Mesothelial cell of epicardium (in vitro differentiated cells): ENCODE measurements at regions not wholly inside any gene's neighbourhood (a gene's known extent, or its start where the extent isn't known, plus 50 kb on each side); places are given as distances from the start of the nearest gene placed in this dataset.

Experiments used
- DNase-seq, 2 experiments: peaks; one replicate each; pipeline ENCODE4 v3.0.0; 2021; ENCODE audit warnings: low spot score in 2 of 2; ENCODE audit not compliant: unreplicated experiment in 2 of 2
- H3K27ac Mint-ChIP-seq: 2 replicates; pipeline ENCODE4 v1.8.0; 2021; ENCODE audit warnings: mixed read lengths
- H3K27me3 Mint-ChIP-seq: 2 replicates; pipeline ENCODE4 v1.8.0; 2021; ENCODE audit warnings: low read depth, mixed read lengths
- H3K36me3 Mint-ChIP-seq: 2 replicates; pipeline ENCODE4 v1.8.0; 2021; ENCODE audit warnings: mixed read lengths
- H3K4me1 Mint-ChIP-seq: 2 replicates; pipeline ENCODE4 v1.8.0; 2021; ENCODE audit warnings: mixed read lengths
- H3K4me3 Mint-ChIP-seq: 2 replicates; pipeline ENCODE4 v1.8.0; 2021; ENCODE audit warnings: mild to moderate bottlenecking, moderate library complexity, mixed read lengths
- H3K9me3 Mint-ChIP-seq: 2 replicates; pipeline ENCODE4 v1.8.0; 2021; ENCODE audit warnings: mixed read lengths
- TF ChIP-seq, protein P1 (sequence below): fragments of 200-600 bp; sonication (generic); IDR thresholded peaks from one replicate; pipeline ENCODE4 v1.5.0; 2021; ENCODE audit warnings: antibody characterized with exemption; ENCODE audit not compliant: unreplicated experiment

DNA sequence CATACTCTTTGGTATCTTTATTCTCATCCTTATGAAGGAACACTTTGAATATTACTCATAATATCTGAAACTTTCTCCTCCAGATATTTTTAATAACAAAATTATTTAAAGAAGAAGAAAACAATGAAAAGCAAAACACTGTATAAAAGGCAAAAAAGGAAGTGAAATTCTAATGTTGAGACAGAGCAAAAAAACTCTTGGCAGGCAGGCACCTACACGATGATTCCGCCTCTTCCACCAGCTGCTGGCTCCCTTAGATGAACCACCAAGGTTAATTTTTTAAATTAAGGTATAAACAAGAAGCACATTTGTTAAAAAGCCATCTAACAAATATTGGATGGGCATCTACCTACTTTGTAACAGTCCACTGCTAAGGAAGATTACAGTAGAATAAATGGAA lies 434.7 kb downstream of the EPHA4 start:
- H3K9me3 Mint-ChIP-seq = peaks cover 5% of the 10 kb centered on the region
- peaks cover 2% of the 10 kb centered on the region for H3K27me3 Mint-ChIP-seq
- DNase-seq = no peak
- TF ChIP-seq, protein P1, sequence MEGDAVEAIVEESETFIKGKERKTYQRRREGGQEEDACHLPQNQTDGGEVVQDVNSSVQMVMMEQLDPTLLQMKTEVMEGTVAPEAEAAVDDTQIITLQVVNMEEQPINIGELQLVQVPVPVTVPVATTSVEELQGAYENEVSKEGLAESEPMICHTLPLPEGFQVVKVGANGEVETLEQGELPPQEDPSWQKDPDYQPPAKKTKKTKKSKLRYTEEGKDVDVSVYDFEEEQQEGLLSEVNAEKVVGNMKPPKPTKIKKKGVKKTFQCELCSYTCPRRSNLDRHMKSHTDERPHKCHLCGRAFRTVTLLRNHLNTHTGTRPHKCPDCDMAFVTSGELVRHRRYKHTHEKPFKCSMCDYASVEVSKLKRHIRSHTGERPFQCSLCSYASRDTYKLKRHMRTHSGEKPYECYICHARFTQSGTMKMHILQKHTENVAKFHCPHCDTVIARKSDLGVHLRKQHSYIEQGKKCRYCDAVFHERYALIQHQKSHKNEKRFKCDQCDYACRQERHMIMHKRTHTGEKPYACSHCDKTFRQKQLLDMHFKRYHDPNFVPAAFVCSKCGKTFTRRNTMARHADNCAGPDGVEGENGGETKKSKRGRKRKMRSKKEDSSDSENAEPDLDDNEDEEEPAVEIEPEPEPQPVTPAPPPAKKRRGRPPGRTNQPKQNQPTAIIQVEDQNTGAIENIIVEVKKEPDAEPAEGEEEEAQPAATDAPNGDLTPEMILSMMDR = no peak
- no peak overlapping the region for H3K27ac Mint-ChIP-seq
- H3K4me1 Mint-ChIP-seq = peaks cover 4% of the 10 kb centered on the region
- H3K36me3 Mint-ChIP-seq = no peaks in the 10 kb centered on the region
- H3K4me3 Mint-ChIP-seq = no peak overlapping the region

DNA sequence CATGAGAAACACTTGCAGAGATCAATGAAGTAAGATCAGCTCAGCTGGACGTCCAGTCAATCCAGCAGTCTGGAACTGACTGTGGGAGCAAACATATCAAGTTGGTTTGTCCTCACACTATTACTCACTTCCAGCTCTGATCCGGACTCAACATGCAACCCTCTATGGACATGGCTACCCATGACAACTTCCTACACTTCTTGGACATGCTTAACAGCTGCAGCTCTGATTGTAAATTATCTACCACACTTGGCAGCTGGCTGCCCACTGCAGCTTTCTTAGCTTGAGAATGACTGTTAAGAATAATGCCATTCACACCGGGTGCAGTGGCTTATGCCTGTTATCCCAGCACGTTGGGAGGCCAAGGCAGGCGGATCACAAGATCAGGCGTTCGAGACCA lies 429.8 kb downstream of the EPHA4 start:
- Mint-ChIP-seq H3K4me3 (no peak overlapping the region), H3K4me1 (peaks cover 7% of the 10 kb centered on the region), H3K9me3 (peaks cover 5% of the 10 kb centered on the region), H3K36me3 (no peaks in the 10 kb centered on the region), H3K27ac (no peak overlapping the region), H3K27me3 (no peaks in the 10 kb centered on the region)
- DNase-seq = no peak
- TF ChIP-seq, protein P1 = no peak

DNA sequence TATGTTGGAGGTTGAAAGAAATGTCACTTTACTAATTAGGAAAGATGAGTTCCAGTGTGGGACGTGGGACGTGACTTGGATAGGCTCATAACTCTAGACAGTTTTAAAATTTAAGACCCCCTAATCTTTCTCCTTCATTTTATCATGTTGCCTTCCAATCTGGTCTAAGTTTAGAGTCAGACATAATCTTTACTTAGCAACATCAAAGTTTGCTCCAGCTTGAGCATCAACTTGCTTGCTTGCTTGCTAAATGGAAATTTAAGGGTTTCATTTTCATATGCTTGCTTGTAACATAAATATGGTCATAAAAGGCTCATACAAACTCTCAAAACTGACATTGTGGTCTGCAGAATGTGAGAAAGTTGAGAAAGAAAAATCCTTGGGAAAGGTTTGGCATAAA lies 428.9 kb downstream of the EPHA4 start:
- no peak for DNase-seq
- Mint-ChIP-seq H3K9me3 (peaks cover 5% of the 10 kb centered on the region), H3K27ac (no peak overlapping the region), H3K4me1 (peaks cover 9% of the 10 kb centered on the region), H3K27me3 (no peaks in the 10 kb centered on the region), H3K36me3 (no peaks in the 10 kb centered on the region), H3K4me3 (no peak overlapping the region)
- TF ChIP-seq, protein P1 = no peak

DNA sequence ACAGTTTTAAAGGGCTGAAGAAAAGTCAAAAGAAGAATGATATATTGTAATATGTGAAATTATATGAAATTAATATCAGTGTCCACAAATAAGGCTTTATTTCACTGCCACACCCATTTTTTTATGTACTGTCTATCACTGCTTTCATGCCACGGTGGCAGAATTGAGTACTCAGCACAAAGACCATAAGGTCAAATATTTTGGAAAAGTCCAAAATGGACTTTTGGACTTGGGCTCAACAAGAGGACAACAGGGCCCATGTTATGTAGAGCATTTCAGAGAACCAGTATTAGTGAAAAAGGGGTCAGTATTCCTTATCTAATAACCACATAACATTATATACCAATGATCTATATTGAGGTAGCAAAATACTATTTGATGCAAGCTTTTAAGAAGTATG lies 427.2 kb downstream of the EPHA4 start:
- Mint-ChIP-seq H3K4me1 (peaks cover 9% of the 10 kb centered on the region), H3K27ac (no peak overlapping the region), H3K36me3 (no peaks in the 10 kb centered on the region), H3K4me3 (no peak overlapping the region), H3K27me3 (no peaks in the 10 kb centered on the region), H3K9me3 (peaks cover 5% of the 10 kb centered on the region)
- TF ChIP-seq, protein P1 = no peak
- DNase-seq = no peak

DNA sequence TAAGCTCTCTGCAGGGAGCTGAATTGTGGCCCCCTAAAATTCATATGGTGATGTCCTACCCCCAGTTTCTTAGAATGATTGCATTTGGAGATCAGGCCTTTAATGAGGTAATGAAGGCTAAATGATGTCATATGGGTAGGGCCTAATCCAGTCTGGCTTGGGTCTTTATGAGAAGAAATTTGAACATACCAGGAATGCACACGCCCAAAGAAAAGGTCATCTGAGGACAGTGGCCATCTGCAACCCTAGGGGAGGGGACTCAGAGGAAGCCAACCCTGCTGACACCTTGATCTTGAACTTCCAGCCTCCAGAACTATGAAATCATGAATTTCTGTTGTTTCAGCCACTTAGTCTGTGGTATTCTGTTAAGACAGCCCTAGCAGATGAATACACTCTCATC lies 426.7 kb downstream of the EPHA4 start:
- Mint-ChIP-seq H3K4me1 (peaks cover 9% of the 10 kb centered on the region), H3K4me3 (no peak overlapping the region), H3K9me3 (peaks cover 5% of the 10 kb centered on the region), H3K36me3 (no peaks in the 10 kb centered on the region), H3K27me3 (no peaks in the 10 kb centered on the region), H3K27ac (no peak overlapping the region)
- TF ChIP-seq, protein P1 = no peak
- no peak for DNase-seq

DNA sequence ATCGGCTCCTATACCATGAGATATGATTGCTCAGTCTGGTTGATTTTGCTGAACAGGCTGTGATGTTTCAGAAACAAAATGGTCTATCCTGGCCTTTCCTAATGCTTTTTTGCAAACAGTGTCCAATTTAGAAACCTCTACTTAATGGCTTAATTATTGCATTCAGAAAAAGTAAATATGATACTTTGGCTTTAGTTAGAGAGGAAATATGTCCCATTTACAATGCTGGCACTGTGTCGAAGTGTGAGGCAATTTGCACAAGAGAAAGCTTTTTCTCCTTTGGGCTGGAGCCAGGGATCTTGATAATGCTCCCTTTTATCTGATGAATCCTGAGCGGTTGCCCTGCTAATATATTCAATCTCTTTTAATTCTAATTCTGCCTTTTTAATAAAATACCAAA lies 418.9 kb downstream of the EPHA4 start:
- Mint-ChIP-seq H3K4me3 (no peak overlapping the region), H3K36me3 (no peaks in the 10 kb centered on the region), H3K9me3 (no peaks in the 10 kb centered on the region), H3K4me1 (no peaks in the 10 kb centered on the region), H3K27ac (no peak overlapping the region), H3K27me3 (peaks cover 9% of the 10 kb centered on the region)
- TF ChIP-seq, protein P1 = no peak
- no peak for DNase-seq
